ENCODE measurements at regions not wholly inside any gene's neighbourhood (a gene's known extent, or its start where the extent isn't known, plus 50 kb on each side); places are given as distances from the start of the nearest gene placed in this dataset.

GRCh38 chr11:95299078-95299679 is 68.2 kb upstream of the SESN3 start:
- DNase-seq = no peak

- no peak for DNase-seq
Measured at GRCh38 chr11:95297680-95298452, 66.9 kb upstream of the SESN3 start.

DNA sequence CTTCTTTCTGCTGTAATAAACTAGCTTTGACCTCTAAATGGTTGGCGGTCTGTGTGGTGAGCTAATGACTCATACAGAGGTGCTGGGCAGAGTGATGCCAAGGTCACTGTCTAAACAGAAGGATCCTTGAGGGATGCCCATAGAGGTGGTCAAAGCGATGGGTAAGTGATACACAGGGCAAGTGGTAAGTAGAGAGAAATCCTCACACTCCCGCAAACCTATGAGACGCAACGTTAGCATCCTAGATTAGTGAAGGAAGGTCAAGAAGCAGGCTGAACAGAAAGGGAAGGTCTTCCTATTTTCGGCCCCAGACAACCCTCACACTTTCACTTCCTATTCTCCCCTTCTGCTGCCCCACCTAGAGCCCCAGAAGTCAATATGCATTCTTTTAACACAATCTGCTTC is 65.6 kb upstream of the SESN3 start:
- DNase-seq = no peak

DNA sequence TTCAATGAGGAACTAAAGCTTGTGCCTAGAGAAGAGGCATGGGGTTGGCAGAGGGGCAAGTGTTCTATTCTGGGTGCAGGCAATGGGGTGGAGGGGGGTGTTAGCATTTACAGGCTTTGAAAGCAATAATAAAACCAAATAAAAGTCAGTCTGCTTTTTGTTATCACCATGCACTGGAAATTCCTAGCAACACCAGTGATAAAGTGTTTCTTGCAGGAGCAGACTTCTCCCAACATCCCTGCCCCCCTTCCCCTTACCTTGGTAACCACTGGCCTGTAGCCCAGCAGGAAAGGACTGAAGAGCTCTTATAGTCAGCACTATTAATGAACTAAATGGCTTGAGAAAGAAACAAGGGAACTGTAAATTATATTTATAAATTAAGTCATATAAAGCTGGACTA is 65.2 kb upstream of the SESN3 start:
- no peak for DNase-seq

DNA sequence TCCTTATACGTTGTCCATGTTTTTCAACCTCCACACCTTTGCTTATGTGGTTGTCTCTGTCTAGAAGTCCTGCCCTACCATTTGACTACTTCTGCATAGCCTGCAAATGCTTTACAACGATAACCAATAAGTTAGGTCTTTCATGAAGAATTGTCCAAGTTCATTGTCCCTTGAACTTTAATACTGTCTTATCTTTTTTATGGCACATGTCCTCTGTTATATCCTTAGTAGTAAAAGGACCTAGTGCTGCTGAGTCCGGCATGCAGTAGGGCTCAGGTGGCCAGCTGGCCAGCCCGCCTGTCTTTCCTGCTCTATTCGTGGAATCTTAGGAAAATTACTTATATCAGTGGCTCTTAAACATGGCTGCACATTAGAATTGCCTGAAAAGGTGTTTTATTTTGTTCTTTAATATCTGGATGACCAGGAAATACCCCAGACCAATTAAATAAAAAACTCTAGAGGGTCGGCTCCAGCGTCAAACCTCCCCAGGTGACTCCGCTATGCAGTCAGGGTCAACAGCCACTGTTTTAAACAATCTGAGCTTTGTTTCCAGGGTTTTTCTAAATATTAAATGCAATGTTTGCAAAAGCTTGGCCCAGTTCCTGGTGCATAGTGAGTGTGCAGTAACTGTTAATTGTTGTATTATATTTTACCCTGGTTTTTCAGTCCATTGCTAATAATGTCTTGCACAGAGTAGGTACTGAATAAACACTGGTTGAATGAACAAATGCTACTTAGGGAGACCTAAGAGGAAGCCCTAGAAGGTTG is 64.6 kb upstream of the SESN3 start:
- no peak for DNase-seq

GRCh38 chr11:95294701-95295100 is 63.7 kb upstream of the SESN3 start:
- no peak for DNase-seq

DNA sequence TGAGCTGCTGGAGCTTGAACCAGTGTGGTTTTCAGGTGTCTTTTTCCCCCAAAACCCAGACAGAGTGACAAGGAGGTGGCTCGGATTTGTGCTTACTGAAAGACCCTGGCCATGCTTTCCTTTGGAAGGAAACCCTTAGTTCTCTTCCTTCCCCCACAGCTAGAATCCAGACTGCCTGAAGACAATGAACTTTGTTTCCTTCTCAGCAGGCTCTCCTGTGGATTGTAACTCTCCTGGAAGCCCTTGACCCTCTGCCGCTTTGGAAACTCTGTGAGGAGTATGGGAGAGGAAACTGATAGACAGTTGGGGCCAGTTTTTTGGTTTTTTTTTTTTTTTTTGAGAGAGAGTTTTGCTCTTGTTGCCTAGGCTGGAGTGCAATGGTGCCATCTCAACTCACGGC is 62.1 kb upstream of the SESN3 start:
- no peak for DNase-seq

- DNase-seq = no peak
Measured at GRCh38 chr11:95291946-95292345, 60.9 kb upstream of the SESN3 start.

DNA sequence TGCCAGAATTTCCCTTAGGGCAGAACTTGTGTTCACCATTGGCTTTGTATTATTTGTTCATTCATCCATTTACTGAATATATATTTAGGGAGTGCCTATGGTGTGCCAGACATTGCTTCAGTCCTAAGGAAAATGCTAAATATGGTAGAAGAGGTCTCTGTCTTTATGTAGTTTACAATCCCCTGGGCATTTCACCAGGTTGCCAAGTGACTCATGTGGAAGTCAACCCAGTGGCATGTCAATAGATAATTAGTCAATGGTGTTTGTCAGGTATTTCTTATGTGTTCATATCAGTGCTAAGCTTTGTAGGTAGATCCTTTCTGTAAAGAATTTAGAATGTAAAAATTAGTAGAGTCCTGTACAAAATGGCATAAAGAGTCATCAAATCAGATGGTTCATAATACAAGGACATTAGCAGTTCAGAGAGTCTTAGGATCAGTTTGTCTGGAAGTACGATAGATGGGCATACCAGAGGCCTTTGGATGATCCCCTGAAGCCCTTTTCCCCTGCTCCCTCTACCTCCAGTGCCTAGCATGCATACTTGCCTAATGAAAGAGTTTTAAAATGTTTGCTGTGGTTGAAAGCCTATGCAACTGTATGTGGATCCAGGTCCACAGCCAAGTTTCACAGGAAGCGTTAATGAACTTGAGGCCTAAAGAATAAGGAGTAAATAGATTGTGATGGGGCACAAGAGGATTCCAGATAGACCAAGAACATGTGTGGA is 58.5 kb upstream of the SESN3 start:
- no peak for DNase-seq

GRCh38 chr11:95284057-95285052 is 53.4 kb upstream of the SESN3 start:
- DNase-seq = no peak

GRCh38 chr11:95283650-95284049 is 52.6 kb upstream of the SESN3 start:
- no peak for DNase-seq

DNA sequence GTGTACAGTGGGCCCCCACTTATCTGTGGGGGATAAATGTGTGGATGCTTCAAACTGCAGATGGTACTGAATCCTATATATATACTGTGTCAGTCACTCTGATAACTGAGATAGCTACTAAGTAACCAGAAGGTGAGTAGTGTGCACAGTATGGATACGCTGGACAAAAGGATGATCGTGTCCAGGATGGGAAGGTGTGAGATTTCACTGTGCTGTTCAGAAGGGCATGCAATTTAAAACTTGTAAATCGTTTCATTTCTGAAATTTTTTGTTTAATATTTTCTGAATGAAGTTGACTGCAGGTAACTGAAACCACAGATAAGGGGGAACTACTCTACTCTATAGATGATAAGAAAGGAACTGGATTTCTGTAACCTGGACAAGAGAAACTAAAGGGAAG is 52.1 kb upstream of the SESN3 start:
- DNase-seq = no peak

DNA sequence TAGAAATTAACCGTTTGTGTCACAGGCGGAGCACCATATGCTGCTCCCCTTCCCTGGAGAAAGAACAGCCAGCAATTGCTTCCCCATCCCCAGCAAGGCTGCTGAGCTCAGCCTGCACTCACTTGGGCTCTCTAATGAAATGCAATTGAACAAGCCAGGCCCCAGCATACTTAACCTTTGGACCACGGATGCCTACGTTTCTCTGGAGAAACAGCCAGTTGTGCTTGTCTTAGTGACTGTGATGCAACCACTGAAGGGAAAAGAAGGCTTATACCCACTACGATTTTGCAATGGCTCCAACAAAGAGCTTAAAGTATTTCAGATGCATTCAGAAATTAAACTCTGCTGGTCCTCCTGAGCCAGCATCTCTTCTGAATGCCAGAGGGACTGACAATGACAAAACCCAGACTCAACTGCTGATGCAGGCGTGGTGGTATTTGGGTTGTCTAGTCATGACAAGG is 51.3 kb upstream of the SESN3 start:
- DNase-seq = no peak
